ENCODE measurements at regions not wholly inside any gene's neighbourhood (a gene's known extent, or its start where the extent isn't known, plus 50 kb on each side); places are given as distances from the start of the nearest gene placed in this dataset.

DNA sequence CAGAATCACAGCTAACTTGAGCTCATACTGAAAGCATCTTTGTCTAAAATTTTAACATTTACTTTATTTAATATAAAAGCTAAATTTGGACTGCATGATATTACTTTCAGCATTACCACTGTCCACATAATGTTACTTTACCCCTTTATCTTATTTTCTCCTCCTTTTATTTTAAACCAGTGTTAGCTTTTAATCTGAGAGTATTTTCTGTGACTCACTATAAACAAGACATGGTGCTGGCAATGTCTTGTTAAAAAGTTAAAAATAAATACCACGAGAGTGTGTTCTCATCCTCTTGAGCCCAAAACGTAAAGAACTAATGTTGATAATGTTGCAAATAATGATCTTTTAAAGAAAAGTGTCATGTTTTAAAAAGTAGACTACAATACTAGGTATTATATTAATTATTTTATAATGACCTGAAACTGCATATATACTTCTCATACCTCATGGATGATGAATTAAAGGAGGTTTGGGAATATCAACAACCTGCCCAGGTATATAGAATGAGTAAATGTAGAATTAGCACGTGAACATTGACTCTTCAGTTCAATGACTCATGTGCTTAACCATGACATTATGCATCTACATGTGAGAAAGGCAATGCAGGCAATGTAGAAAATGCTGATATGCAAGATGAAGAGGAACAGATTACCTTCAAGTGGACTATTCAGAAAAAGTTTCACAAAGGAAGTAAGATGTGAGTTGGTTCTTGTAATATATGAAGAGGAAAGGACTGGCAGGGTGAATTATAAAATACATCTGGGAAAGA, 454.1 kb upstream of the ADGRL3 start:
- no peaks in the 10 kb centered on the region for H3K79me1 ChIP-seq (ENCODE audit: low read depth, low read length)
- no peak overlapping the region for H3K4ac ChIP-seq (replicated peaks; ENCODE audit: insufficient read length, low read depth, low read length)
- H3K56ac ChIP-seq (replicated peaks; ENCODE audit: insufficient read length, low read depth, low read length), result no peak overlapping the region
- ChIA-PET POLR2A (ENCODE audit: partially characterized antibody) (no interaction called here), CTCF (ENCODE audit: partially characterized antibody) (interaction anchor here (0.9 to 1.9 kb wide), 2 partner anchors 9 to 48 kb away, joined by 5 to 9 read pairs; no protein-coding TSS in a partner anchor)
- no peaks in the 10 kb centered on the region for H3K27me3 ChIP-seq (replicated peaks in 1 of 4; ENCODE audit: control insufficient read depth in 3 of 4, extremely low read depth in 1 of 4, insufficient read depth in 3 of 4, low read length in 3 of 4)
- H3K18ac ChIP-seq (ENCODE audit: extremely low read depth, low read length), result no peak overlapping the region
- no peaks in the 10 kb centered on the region for H3K79me2 ChIP-seq (ENCODE audit: control insufficient read depth in 1 of 2, insufficient read depth in 2 of 2, low read length in 2 of 2)
- H2BK20ac ChIP-seq (ENCODE audit: low read length), result no peak overlapping the region
- H3K14ac ChIP-seq (ENCODE audit: insufficient read length), result no peak overlapping the region
- H2AK5ac ChIP-seq (ENCODE audit: low read depth, low read length), result no peak overlapping the region
- H3K36me3 ChIP-seq (ENCODE audit: control insufficient read depth in 2 of 4, insufficient read depth in 4 of 4, low read length in 3 of 4), result no peaks in the 10 kb centered on the region
- H2BK5ac ChIP-seq (ENCODE audit: low read depth, low read length), result no peak overlapping the region
- H4K5ac ChIP-seq (ENCODE audit: insufficient read length, low read depth, low read length), result no peak overlapping the region
- FAIRE-seq (no peak), DNase-seq (ENCODE audit: low read depth in 1 of 2, low spot score in 2 of 2) (no peak)
- no peak overlapping the region for H3K9ac ChIP-seq (replicated peaks in 1 of 4; ENCODE audit: extremely low read depth in 1 of 4, low read depth in 3 of 4, low read length in 3 of 4)
- no peak for TF ChIP-seq KDM4A (IDR thresholded peaks at IDR 0.05; ENCODE audit: low read depth, low read length, severe bottlenecking)
- TF ChIP-seq YY1 (IDR thresholded peaks at IDR 0.05; ENCODE audit: low read depth, low read length), result no peak
- H2AFZ ChIP-seq (ENCODE audit: low read length), result no peak overlapping the region
- no peaks in the 10 kb centered on the region for H3K23me2 ChIP-seq (ENCODE audit: low read depth, low read length)
- no peak overlapping the region for H2BK15ac ChIP-seq (ENCODE audit: low read length)
- H3K23ac ChIP-seq (ENCODE audit: insufficient read length), result no peak overlapping the region
- no peak overlapping the region for H4K8ac ChIP-seq (ENCODE audit: extremely low read depth, insufficient read depth, low read length)
- H3K27ac ChIP-seq (ENCODE audit: low read depth, low read length), result no peak overlapping the region
- no peaks in the 10 kb centered on the region for H3K9me3 ChIP-seq (ENCODE audit: insufficient read depth in 2 of 2, low read depth in 1 of 2, low read length in 1 of 2)
- no peak overlapping the region for H4K91ac ChIP-seq (replicated peaks; ENCODE audit: insufficient read length, low read length)
- WGBS, 2 experiments (ENCODE audit: extremely low coverage in 1 of 2, insufficient coverage in 1 of 2, insufficient read length in 1 of 2, insufficient replicate concordance in 2 of 2, low coverage in 1 of 2, low lambda C conversion rate in 2 of 2, missing lambda C conversion rate in 1 of 2), result 86% methylated on average over 3 of the region's 3 CpGs; no CpG with 5 or more reads in 1 of the 2 experiments
- H3K4me1 ChIP-seq (replicated peaks in 1 of 4; ENCODE audit: control insufficient read depth in 3 of 4, insufficient read depth in 4 of 4, low read length in 3 of 4), result no peaks in the 10 kb centered on the region
- H4K20me1 ChIP-seq (replicated peaks in 1 of 2; ENCODE audit: control insufficient read depth in 1 of 2, insufficient read depth in 2 of 2, low read length in 2 of 2), result no peaks in the 10 kb centered on the region
- H2BK12ac ChIP-seq (ENCODE audit: low read depth, low read length), result no peak overlapping the region
- no peak overlapping the region for H3K4me3 ChIP-seq (ENCODE audit: extremely low read depth in 1 of 4, insufficient read depth in 2 of 4, low read depth in 3 of 4, low read length in 4 of 4)
- H2BK120ac ChIP-seq (replicated peaks; ENCODE audit: low read depth, low read length), result no peak overlapping the region
- no peak overlapping the region for H3K4me2 ChIP-seq (ENCODE audit: insufficient read depth in 1 of 2, low read depth in 2 of 2, low read length in 2 of 2)
